ENCODE measurements at regions not wholly inside any gene's neighbourhood (a gene's known extent, or its start where the extent isn't known, plus 50 kb on each side); places are given as distances from the start of the nearest gene placed in this dataset.

- no peak for DNase-seq (ENCODE audit: low spot score)
Observed at GRCh38 chr5:74187757-74188156, 452.8 kb downstream of the ENC1 start.

DNA sequence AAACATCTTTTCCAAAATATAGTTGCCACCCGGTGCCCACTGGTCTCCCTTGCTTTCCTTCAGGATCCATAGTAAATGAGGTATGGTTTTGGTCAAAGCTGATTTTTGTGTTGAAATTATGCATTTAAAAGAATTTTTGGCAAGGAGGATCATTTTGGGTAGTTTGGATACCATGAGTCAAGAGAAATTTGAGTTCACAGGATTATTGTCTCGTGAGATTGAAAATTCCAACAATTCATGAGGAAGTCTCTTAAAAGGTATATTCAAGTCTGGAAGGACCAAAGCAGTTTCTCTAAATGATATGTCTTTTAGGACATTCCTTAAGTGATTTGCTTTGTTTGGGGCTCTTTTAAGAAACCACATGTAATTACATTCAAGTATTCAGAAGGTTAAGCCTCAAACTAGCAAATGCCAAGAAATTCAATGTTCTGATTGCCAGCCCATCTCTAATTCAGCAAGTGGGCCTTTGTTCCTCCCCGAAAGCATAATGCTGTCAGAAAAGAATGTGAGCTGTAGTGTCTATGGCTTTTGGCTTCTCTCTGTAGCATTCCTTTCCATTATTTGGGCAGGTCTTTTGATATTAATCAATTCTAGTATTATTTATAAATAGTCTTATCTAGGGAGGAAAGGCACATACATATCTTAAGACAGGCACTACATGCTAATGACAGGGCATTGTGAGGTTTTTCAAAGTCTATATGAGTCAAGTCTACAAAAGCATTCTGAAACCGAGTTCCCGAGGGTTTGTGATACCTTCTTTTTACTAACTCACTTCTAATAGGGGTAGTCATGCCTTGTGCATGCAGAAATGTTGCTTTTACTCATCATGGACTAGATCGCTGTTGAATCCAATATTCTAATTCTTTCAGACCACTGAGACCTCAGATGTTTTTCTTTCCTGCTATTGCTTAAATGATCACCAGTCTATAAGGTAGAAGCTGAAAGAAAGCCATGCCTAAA is 453.9 kb downstream of the ENC1 start:
- DNase-seq (ENCODE audit: low spot score) = no peak

- DNase-seq (ENCODE audit: low spot score) = no peak
Observed at GRCh38 chr5:74185599-74185998, 454.9 kb downstream of the ENC1 start.

- no peak for DNase-seq (ENCODE audit: low spot score)
Observed at GRCh38 chr5:74184649-74185048, 455.9 kb downstream of the ENC1 start.

- no peak for DNase-seq (ENCODE audit: low spot score)
Observed at GRCh38 chr5:74183041-74183440, 457.5 kb downstream of the ENC1 start.

GRCh38 chr5:74182603-74183002 is 457.9 kb downstream of the ENC1 start:
- DNase-seq (ENCODE audit: low spot score) = no peak

DNA sequence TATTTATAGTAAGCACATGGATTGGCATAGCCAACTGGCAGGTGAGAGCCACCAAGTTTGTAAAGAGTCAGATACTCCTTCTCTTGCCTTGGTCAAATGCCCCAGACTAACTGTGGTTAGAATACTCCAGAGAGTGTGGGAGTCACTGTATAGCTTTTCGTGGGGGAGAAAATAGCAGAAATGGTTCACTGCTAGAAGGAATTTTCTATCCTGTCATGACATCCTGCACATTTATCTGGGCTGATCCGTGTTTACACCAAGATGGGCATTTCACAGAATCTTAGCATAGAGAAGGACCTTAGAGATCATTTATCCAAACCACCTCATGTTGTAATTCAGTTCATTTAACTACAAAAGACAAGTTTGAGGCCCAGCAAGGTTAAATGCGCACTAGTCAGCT is 460.8 kb downstream of the ENC1 start:
- no peak for DNase-seq (ENCODE audit: low spot score)

DNA sequence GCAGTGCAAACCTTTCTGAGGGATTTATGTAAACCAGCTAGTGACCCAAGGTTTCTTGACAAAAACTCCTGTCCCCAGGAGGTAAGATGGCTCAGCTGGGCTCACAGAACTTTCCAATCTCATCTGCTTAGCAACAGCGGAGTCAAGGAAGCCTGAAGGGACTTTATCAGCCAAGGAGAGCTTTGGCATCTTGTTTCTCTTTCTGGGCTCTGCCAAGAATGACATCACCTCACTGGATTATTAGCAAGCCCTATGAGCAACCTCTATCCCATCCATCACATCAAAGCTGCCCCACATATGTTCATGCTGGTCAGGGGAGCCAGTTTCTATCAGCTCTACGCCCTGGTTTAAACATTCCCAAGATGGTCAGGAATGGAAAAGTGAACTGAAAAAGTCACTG is 461.3 kb downstream of the ENC1 start:
- peak; percentile 67 for DNase-seq (ENCODE audit: low spot score)

DNA sequence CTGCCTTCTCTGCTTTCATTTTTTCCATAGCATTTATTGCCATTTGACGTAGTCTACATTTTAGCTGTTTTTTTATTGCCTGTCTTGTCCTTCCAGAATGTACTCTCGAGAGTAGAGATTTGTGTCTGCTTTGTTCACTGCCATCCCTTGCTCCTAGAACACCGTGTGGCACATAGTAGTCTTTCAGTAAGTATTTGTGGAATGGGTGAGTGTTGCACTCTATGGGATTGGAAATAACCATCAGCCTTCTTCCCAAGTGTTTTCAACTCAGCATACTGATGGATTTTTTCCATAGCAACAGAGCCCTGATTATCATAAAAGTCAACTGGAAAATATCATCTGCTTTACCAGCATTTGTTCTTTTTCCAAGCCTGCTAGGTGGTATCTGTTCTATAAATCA is 462.6 kb downstream of the ENC1 start:
- no peak for DNase-seq (ENCODE audit: low spot score)

DNA sequence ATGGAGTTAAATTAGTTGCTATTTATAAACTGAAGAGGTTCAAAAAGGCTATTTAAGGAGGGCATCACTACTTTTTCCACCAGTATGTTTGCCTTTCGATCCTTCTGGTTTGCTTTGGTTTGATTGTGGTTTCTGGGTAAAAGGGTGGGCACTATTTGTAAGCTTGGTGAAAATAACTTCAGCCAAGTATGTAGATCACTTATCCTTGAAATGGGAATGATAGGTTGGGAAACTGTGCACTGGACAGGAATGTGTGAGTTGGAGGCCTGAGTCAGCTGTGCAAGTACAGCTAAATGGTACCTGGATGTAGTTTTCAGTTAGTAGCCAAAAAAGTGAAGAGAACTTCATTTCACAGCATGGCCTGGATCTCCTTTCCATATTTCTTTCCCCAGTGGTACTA is 466.2 kb downstream of the ENC1 start:
- no peak for DNase-seq (ENCODE audit: low spot score)

DNA sequence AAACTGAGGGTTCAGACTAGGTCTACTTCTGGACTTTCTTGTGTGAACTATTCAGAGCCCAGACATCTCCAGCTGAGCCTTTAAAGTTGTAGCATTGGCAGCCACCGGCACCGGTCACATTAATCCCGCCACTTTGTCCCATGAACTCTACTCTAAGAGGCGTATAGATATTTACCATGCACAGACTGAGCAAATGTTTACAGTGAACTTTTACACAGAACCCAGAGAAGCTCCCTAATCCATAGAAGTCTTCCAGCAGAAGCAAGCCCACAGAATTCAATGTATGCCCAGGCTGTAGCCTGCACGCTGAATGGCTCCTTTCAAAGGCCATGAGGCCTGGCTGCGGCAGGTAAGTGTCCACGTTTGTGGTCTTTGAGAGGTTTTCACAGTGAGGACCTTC is 466.9 kb downstream of the ENC1 start:
- no peak for DNase-seq (ENCODE audit: low spot score)

- no peak for DNase-seq (ENCODE audit: low spot score)
Observed at GRCh38 chr5:74173241-74173640, 467.3 kb downstream of the ENC1 start.

DNA sequence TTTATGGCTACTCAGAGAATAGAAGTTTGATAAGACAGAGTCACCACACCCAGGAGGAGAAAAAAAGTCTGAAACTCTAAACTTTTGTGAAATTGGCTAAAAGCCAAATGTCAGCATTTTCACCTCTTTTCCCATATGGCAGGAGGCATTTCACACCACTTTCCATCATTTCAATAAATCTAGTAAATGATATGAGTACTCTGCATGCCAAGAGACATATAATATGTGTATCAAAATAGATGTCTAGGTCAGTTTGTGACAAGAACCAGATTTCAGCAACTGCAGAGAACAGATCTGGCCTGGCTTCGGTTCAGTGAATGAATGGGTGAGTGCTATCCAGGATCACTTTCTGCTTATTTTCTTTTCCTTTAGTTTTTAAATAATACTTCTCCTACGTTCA is 470.8 kb downstream of the ENC1 start:
- DNase-seq (ENCODE audit: low spot score) = no peak

DNA sequence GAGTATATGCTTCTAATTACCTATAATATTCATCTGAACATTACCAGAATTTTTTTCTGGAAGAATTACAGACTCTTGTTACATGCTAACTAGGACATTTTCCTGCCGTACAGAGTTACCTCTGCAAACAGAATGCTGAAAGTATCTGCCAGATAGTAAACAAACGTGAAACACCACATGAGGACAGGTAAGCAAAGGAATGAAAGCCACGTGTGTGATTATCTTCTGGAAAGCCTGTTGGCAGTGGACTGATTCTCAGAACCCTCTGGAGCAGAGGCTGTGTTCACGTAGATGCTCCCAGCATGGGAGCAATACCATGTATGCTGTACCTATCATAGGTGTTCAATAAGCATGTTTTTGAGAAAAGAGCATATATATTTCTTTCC is 472.6 kb downstream of the ENC1 start:
- no peak for DNase-seq (ENCODE audit: low spot score)

DNA sequence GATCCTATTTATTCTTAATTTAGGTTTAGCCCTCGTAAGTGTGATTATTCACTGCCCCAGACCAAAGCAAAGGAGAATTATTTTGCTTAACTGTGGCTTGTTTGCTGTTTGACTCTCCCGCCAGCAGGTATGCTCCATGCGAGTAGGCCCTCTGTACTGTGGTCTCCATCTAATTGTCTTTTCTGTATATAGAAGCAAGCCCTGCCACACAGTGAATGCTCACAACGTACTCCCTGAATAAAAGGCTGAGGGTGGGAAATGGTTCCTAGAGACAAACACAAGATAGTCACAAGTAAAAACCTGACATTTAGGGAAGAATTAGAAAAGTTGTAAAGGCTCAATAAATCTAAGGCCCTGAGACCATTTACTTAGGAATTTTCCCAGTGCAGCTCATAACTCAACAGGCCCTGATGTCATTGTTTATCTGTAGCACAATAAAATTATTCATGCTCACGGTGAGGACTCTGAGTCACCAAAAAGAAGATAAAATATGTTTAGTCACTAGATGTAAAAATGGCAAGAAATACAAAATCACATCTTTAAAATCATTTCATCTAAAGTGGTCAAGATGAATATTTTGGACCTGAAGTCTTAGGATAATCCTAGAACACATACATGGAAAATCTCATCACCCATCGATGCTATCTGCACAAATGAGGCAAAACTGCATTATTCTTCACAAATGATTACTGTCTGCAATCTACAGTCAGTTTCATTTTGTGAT is 473.2 kb downstream of the ENC1 start:
- peak; percentile 57 for DNase-seq (ENCODE audit: low spot score)

GRCh38 chr5:74166064-74166463 is 474.5 kb downstream of the ENC1 start:
- no peak for DNase-seq (ENCODE audit: low spot score)

GRCh38 chr5:74164725-74165235 is 475.7 kb downstream of the ENC1 start:
- no peak for DNase-seq (ENCODE audit: low spot score)

- no peak for DNase-seq (ENCODE audit: low spot score)
Observed at GRCh38 chr5:74162524-74162923, 478.0 kb downstream of the ENC1 start.

DNA sequence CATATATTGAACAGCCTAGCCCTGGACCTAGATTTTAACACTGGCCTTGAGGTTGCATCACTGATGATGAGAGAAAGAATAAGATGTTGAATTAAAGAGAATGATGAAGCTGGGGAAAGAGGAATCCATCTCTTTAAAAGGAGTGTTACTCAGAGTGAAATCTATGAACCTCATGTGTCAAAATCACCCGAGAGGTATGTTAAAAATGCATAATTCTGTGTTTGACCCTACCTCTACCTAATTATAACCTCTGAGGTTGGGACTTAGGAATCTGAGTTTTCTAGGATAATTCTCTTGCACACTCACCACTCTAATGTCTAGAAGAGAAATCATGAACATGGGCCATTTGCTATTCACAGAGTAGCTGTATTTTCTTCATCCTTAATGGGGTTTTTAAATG is 479.4 kb downstream of the ENC1 start:
- peak; percentile 8 for DNase-seq (ENCODE audit: low spot score)

- no peak for DNase-seq (ENCODE audit: low spot score)
Observed at GRCh38 chr5:74156728-74157383, 483.7 kb downstream of the ENC1 start.

- peak; percentile 31 for DNase-seq (ENCODE audit: low spot score)
Observed at GRCh38 chr5:74155501-74155900, 485.0 kb downstream of the ENC1 start.

- no peak for DNase-seq (ENCODE audit: low spot score)
Observed at GRCh38 chr5:74154526-74154925, 486.0 kb downstream of the ENC1 start.
